Left colon (tissue), 2 donors: ENCODE measurements at regions not wholly inside any gene's neighbourhood (a gene's known extent, or its start where the extent isn't known, plus 50 kb on each side); places are given as distances from the start of the nearest gene placed in this dataset.
"Not testable (repeated sequence)": the region's sequence is repeated elsewhere in the genome, so short reads cannot be mapped to it uniquely, and the experiment has no call there.

Source experiments
- ATAC-seq: fragments of 200-7000 bp; cut with Tn5 transposase; one replicate; pipeline ENCODE4 v1.9.1; 2020; ENCODE audit warnings: mild to moderate bottlenecking, moderate library complexity
- DNase-seq, 2 donors: peaks; one replicate each; pipeline ENCODE4 v3.0.0-alpha.2; 2020
- intact Hi-C, 2 donors: fragments of 100-400 bp; cut with DNase I in 1 of 2; cut with micrococcal nuclease in 1 of 2; formaldehyde crosslinking; loops; one replicate each; pipeline versions ENCODE4 v1.11.2 to v1.14.0; 2022; cut with DNase I, micrococcal nuclease
- donor health status: DM: no; HTN: no; CAD: no.
- donor health status: DM: yes; HTN: yes; CAD: no.

DNA sequence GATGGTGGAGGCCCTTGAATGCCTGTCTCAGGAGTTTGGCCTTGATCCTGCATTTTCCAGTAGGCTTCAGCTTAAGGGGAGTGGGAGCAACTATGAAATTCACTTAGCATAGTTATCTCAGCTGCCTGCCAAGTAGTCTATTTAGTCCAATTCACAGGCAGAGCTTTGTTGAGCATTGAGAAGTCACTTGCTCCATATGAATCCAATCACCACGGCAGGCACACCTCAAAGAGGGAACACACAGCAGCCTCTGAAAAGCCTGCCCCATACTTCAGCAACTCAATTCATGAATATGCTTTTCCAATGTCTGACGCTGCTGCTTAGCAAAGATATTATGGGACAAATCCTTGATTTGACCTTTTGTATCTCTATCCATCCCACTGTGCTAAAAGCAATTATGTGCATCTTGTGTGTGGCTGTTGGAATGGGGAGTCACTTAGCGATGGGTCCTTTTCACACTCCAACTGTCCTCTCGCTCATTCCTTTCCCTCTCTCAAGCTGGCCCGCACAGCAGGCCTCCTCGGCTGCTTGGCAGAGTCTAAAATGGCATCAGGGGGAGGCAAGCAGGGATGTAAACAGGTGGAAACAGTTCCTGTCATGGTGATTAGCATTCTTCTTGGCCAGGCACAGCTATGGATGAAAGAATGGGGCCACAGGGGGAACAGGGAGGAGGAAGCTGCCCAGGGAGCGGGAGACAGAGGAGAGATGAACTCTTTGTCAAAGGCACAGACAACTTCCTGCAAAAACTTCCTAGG, 56.0 kb upstream of the LRPPRC start:
- no peak for DNase-seq
- ATAC-seq = no peak
- intact Hi-C loops = no loop called here

DNA sequence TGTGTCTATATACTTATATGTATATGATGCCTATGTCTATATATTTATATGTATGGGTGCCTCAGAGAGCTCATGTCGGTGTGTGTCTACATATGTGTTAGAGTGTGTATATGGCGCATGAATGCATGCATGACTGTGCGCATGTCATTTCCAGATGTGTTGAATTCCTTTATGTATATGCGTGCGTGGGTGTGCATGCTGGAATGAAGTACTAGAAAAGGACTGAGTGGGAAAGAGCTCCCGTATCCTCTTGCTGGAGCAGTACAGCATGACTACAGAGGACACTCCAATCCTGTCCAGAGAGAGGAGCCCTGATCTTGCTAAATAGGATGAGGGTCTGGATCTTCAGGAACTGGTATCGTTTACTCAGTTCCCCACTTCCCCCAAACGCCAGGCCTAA, 56.8 kb upstream of the LRPPRC start:
- ATAC-seq = no peak
- intact Hi-C loops = no loop called here

DNA sequence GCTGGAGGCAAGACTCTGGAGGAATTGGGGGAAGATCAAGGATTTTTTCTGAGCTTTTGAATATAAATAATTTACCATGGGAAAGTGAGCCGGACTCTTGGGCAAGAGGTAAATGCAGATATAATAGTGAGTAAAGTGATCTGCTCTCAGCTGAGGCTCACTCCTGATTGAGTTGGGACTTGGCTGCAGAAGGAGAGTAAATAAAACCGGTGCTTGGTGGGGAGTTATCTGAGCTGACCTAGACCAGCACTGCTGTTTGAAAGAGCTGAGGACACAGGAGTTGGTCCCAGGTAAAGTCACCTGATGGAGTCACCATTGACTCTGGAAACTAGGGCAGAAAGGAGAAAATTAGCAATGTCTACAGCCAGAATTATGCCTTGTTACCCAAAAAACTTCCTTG, 57.3 kb upstream of the LRPPRC start:
- no peak for ATAC-seq

More for the DNA sequence above, 56.8 kb upstream of the LRPPRC start:
- no peak for DNase-seq

DNA sequence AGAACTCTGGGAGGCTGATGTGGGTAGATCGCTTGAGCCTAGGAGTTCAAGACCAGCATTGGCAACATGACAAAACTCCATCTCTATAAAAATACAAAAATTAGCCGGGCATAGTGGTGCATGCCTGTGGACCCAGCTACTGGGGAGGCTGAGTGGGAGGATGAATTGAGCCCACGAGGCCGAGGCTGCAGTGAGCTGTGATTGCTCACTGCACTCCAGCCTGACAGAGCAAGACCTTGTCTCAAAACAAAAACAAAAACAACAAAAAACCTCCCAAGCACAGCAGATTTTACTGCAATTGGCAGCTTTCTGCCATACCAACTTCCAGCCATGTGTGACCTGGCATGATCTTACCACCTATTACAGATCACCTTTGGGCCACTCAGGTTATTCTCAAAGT, 57.7 kb upstream of the LRPPRC start:
- intact Hi-C loops = no loop called here
- ATAC-seq (no peak), DNase-seq (no peak)

More for the DNA sequence above, 57.3 kb upstream of the LRPPRC start:
- intact Hi-C loops = no loop called here
- DNase-seq = no peak

DNA sequence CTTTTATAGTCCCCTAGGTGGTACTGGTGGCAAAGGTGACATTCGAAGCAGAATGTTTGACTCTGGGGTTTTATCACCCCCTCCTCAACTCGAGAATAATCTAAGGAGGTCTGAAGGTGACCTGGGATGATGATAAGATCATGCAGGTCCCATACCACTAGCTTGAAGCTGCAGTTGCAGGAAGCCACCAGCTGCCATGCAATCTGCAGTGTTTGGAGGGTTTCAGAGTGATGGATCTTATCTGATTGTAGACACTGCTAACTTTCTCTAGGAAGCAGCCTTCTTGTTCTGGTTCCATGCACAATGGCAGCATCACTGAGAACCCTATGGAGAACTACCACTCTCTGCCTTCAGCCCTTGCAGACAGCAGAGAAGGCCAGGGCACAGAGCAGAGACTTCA, 59.4 kb upstream of the LRPPRC start:
- no peak for DNase-seq
- intact Hi-C loops = no loop called here
- ATAC-seq = no peak

DNA sequence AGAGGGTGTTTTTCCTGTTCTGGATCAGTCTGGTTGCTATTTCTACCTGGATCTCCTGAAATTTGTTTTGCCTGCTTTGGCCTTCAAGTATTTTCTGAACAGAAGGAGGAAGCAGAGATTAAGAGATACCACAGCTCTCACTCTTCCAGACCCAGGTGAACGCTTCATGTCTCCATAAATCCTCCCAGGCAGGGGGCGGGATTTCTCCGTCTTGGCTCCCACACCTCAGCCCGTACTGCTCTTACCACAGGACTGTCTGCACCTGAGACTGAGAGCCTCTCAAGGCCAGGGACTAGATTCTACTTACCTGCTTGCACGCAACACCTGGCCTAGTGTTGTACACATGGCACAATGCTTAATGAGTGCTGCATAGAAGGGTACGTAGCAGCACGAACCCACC, 59.9 kb upstream of the LRPPRC start:
- ATAC-seq (no peak), DNase-seq (no peak)
- intact Hi-C loops = no loop called here

DNA sequence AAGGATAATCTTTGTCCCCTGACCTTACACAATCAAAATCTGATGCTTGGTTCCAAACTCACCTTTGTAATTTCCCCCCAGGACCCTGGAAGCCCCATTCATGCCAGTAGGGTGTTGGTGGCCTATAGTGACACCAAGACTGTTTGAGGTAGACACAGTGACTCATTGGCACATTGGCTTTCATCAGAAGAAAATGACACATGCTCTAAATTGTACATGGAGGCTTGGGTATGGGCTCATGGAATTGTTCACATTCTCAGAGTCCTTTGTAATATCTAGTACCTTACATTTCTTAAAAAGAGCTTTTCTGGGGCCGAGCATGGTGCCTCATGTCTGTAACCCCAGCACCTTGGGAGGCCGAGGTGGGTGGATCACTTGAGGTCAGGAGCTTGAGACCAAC, 61.2 kb upstream of the LRPPRC start:
- no peak for ATAC-seq
- DNase-seq = no peak
- intact Hi-C loops = no loop called here

DNA sequence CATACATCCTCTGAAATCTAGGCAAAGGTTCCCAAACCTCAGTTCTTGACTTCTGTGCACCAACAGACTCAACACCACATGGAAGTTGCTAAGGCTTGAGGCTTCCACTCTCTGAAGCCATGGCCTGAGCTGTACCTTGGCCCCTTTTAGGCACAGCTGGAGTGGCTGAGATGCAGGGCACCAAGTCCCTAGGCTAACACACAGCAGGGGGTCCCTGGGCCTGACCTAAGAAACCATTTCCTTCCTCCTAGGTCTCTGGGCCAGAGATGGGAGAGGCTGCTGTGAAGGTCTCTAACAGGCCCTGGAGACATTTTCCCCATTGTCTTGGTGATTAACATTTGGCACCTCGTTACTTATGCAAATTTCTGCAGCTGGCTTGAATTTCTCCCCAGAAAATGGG, 64.5 kb upstream of the LRPPRC start:
- intact Hi-C loops, DNase-seq, ATAC-seq: not testable (repeated sequence)

DNA sequence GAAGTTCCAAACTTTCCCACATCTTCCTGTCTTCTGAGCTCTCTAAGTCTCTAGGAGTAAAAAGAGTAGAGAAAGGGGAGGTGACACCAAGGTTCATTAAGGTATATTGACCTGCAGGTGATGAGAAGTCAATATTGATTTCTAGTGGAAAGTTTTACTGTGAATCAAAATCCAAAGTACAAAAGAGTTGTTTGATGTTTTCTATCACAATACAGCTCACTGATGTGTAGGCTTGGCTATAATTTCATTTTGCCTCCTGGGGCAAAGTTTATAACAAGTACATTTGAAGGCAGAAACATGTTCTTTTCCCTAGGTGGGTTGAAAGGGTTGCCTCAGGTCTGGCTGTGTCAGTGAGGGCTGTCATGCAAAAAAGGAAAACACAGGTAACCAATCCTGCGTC, 65.2 kb upstream of the LRPPRC start:
- ATAC-seq = no peak
- no peak for DNase-seq
- intact Hi-C loops = no loop called here

DNA sequence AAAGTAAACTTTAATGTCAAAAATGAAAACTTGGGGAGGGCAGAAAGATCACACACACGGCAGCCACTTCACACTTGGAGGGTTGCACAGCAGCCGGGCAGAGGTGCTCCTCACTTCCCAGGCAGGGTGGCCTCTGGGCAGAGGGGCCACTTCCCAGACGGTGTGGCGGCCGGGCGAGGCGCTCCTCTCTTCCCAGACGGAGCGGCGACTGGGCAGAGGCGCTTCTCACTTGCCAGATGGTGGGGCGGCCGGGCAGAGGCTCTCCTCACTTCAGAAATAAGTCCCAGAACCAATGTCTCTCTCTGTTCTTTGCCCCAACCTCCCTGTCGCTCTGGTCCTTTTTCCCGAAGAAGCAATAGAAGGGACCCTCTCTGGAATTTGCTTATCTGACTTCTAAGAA, 65.7 kb upstream of the LRPPRC start:
- no peak for DNase-seq
- no peak for ATAC-seq
- intact Hi-C loops = no loop called here

DNA sequence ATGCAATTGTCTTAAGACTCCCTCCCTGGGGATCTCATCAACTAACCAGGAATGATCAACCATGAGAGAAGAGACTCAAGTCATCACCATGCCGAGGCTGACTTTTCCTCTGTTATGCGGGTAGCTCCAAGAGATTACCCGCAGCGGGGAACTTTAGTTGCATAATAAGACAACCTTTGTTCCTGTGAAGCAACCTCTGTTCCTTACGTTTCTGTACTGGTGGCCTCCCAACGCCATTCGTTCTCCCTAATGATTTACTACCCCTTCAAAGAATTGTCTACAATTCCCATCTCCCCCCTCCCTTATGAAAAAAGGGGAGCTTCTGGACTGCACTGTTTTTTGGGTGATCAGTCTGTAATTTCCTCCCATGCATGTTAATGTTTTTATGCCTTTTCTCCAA, 66.1 kb upstream of the LRPPRC start:
- intact Hi-C loops = no loop called here
- DNase-seq (no peak), ATAC-seq (no peak)

DNA sequence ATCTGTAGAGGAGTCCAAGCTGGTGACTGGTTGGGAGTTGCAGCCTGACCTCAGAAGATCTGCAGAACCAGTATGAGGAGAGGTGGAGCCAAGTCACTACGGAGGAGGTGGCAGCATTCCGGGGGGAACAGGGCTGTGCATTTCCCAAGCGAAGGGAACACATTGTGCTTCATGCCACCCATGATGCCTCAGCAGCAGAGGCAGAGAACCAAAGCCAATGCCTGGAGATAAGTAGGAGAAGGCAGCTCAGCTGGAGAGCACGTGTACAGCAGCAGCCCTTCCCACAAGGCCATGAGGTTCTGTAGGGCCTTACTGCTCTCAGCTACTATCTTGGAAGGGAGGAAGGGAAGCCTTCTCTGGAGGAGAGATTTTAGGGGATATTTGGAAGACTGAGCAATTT, 67.2 kb upstream of the LRPPRC start:
- ATAC-seq (no peak), DNase-seq (no peak)

DNA sequence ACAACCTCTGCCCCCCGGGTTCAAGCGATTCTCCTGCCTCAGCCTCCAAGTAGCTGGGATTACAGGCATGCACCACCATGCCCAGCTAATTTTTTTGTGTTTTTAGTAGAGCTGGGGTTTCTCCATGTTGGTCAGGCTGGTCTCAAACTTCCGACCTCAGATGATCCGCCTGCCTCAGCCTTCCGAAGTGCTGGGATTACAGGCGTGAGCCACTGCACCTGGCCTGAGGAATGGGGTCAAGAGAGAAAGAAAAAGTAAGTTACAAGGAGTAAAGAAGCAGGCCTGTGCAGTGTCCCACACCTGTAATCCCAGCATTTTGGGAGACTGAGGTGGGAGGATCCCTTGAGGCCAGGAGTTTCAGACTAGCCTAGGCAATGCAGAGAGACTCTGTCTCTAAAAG, 68.5 kb upstream of the LRPPRC start:
- intact Hi-C loops, ATAC-seq, DNase-seq: not testable (repeated sequence)

More for the DNA sequence above, 67.2 kb upstream of the LRPPRC start:
- intact Hi-C loops = no loop called here

DNA sequence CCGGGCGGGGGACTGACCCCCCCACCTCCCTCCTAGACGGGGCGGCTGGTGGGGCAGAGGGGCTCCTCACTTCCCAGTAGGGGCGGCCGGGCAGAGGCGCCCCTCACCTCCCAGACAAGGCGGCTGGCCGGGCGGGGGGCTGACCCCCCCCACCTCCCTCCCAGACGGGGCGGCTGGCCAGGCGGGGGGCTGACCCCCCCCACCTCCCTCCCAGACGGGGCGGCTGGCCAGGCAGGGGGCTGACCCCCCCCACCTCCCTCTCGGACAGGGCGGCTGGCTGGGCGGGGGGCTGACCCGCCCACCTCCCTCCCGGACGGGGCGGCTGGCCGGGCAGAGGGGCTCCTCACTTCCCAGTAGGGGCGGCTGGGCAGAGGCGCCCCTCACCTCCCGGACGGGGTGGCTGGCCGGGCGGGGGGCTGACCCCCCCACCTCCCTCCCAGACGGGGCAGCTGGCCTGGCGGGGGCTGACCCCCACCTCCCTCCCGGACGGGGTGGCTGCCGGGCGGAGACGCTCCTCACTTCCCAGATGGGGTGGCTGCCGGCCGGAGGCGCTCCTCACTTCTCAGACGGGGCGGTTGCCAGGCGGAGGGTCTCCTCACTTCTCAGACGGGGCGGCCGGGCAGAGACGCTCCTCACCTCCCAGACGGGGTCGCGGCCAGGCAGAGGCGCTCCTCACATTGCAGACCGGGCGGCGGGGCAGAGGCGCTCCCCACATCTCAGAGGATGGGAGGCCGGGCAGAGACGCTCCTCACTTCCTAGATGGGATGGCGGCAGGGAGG, 71.4 kb upstream of the LRPPRC start:
- intact Hi-C loops, DNase-seq, ATAC-seq: not testable (repeated sequence)

DNA sequence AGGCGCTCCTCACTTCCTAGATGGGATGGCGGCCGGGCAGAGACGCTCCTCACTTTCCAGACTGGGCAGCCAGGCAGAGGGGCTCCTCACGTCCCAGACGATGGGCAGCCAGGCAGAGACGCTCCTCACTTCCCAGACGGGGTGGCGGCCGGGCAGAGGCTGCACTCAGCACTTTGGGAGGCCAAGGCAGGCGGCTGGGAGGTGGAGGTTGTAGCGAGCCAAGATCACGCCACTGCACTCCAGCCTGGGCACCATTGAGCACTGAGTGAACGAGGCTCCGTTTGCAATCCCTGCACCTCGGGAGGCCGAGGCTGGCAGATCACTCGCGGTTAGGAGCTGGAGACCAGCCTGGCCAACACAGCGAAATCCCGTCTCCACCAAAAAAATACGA, 72.0 kb upstream of the LRPPRC start:
- DNase-seq, ATAC-seq, intact Hi-C loops: not testable (repeated sequence)

DNA sequence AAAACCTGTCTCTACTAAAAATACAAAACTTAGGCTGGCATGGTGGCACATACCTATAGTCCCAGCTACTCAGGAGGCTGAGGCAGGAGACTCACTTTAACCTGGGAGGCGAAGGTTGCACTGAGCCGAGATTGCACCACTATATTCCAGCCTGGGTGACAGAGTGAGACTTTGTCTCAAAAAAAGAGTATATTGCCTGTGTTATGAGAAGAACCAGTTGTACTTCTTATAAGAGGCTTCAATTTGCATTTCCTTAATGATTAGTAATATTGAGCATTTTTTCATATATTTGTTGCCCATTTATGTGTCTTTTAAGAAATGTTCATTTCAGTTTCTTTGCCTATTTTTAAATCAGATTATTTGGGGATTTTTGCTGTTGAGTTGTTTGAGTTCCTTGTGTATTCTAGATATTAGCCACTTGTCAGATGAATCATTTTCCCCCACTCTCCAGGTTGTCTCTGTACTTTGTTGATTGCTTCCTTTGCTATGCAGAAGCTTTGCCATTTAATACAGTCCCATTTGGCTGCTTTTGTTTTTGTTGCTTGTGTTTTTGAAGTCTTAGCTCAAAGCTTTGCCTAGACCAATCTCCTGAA, 75.8 kb upstream of the LRPPRC start:
- ATAC-seq (no peak), DNase-seq (no peak)
- intact Hi-C loops = no loop called here

DNA sequence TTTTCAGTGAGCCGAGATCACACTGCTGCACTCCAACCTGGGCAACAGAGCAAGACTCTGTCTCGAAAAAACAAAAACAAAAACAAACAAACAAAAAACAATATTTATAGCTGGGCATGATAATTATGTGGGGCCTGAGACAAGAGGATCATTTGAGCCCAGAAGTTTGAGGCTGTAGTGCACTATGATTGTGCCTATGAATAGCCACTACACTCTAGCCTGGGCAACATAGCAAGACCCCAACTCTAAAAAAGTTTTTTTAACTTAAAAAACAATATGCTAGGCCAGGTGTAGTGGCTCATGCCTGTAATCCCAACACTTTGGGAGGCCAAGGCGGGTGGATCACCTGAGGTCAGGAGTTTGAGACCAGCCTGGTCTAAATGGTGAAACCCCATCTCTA, 77.9 kb upstream of the LRPPRC start:
- DNase-seq, intact Hi-C loops, ATAC-seq: not testable (repeated sequence)

DNA sequence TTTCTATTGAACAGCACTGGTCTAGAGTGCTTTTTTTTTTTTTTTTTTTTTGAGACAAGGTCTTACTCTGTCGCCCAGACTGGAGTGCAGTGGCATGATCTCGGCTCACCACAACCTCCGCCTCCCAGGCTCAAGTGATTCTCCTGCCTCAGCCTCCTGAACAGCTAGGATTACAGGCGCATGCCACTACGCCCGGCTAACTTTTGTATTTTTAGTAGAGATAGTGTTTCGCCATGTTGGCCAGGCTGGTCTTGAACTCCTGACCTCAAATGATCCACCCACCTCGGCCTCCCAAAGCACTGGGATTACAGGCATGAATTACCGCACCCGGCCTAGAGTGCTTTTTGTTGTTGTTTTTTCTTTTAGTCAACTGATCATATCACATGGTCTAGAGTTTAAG, 79.0 kb upstream of the LRPPRC start:
- DNase-seq, intact Hi-C loops, ATAC-seq: not testable (repeated sequence)

DNA sequence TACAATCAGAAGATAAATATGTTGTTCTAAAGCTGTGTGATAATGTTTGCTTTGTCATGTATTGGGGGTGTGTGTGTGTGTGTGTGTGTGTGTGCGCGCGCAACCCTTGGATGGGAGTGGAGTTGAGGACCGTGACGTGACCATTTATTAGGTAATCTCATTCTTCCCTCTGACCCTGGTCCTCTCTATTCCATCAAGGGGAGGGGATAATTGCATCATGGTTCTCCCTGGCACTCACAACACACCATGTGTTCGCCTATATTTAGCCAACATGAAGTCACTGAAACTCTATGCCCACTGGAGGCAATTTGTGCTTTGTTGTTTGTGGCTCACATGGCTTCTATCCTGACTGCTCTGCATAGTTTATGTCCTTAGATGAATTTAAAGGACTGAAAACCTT, 79.8 kb upstream of the LRPPRC start:
- intact Hi-C loops = no loop called here

DNA sequence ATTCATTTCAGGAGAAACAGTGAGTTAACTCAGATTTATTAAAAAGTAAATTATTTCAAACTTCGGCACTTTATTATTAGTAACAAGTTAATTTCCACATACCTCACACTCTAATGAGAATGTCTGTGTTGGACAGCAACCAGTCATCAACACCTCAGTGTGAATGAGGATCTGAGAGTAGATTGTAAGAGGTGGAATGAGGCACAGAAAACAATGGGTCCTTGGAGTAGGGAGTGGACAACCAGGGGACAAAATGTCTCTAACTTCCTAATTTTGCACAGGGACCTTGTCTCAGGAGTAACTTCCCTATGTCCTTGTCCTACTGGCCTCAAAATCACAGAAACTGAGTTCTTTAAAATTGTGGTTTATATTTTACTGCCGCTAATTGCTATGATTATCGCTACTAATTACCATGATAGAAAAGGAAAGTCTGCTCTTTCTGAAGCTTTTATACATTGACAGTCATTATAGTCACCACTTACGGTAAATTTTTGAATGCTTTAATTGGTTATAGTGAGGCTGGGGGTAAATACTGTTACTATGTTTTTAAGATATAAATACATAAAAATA, 82.2 kb upstream of the LRPPRC start:
- no peak for DNase-seq
- intact Hi-C loops = no loop called here
- no peak for ATAC-seq

More for the DNA sequence above, 79.8 kb upstream of the LRPPRC start:
- no peak for ATAC-seq
- no peak for DNase-seq
